Endothelial cell of umbilical vein (primary cell): ENCODE measurements at regions not wholly inside any gene's neighbourhood (a gene's known extent, or its start where the extent isn't known, plus 50 kb on each side); places are given as distances from the start of the nearest gene placed in this dataset.

Experiments used
- BruUV-seq: library from RNA; stranded (reverse); fragments of 400-500 nt; replicated peaks from 2 replicates; lab custom pipeline; 2021; lab: Mats Ljungman, UMichigan
- CTCF ChIA-PET: fragments of 300-600, 350-600 bp; sonication (Branson Sonifier 250); formaldehyde crosslinking; loops from one replicate; lab custom pipeline; 2021; ENCODE audit warnings: antibody characterized with exemption, inconsistent platforms; lab: Charles Lee
- POLR2A ChIA-PET: fragments of 300-600, 350-600 bp; sonication (Branson Sonifier 250); formaldehyde crosslinking; loops from one replicate; lab custom pipeline; 2021; ENCODE audit warnings: antibody characterized with exemption, inconsistent platforms; lab: Charles Lee
- DNase-seq: peaks from one replicate; pipeline ENCODE4 v3.0.0-alpha.2; 2011; ENCODE audit warnings: low read depth, low spot score
- FAIRE-seq: peaks from 2 replicates; lab custom pipeline; 2011; peaks lifted over from hg19 to GRCh38; lab: Jason Lieb, UNC
- H2AFZ ChIP-seq: 2 replicates; pipeline ENCODE4 v1.6.0; 2012; ENCODE audit warnings: low read depth, low read length, control low read depth, inconsistent platforms
- H3K27ac ChIP-seq: 2 replicates; pipeline ENCODE4 v1.5.1; 2011; ENCODE audit warnings: low read depth, mild to moderate bottlenecking, control low read depth, low read length, moderate library complexity; ENCODE audit not compliant: insufficient read depth
- H3K27me3 ChIP-seq, 2 experiments: 2 replicates each; pipeline versions ENCODE4 v1.6.0 to v1.6.1; 2011; ENCODE audit warnings: low read length in 2 of 2, mixed read lengths in 1 of 2; ENCODE audit not compliant: control insufficient read depth in 2 of 2, insufficient read depth in 2 of 2
- H3K36me3 ChIP-seq, 2 experiments: 2 replicates in 1 of 2; 3 replicates in 1 of 2; pipeline ENCODE4 v1.5.1; 2011; ENCODE audit warnings: low read length in 2 of 2, mild to moderate bottlenecking in 1 of 2, moderate library complexity in 1 of 2; ENCODE audit not compliant: control insufficient read depth in 2 of 2, insufficient read depth in 2 of 2; ENCODE audit errors: extremely low read depth in 1 of 2
- H3K4me1 ChIP-seq: 3 replicates; pipeline ENCODE4 v1.5.1; 2011; ENCODE audit warnings: mild to moderate bottlenecking, low read length; ENCODE audit not compliant: control insufficient read depth, insufficient read depth; ENCODE audit errors: extremely low read depth
- H3K4me2 ChIP-seq: 2 replicates; pipeline ENCODE4 v1.6.1; 2011; ENCODE audit warnings: low read length, control low read depth, mixed read lengths; ENCODE audit not compliant: insufficient read depth
- H3K4me3 ChIP-seq, 3 experiments: fragments of 200-600 bp in 1 of 3; sonication (generic), shearing (Covaris generic) in 1 of 3; replicated peaks in 1 of 3; 2 replicates each; pipeline ENCODE4 v1.5.1; 2011 to 2016; ENCODE audit warnings: control low read depth in 3 of 3, low read length in 3 of 3, mild to moderate bottlenecking in 2 of 3, inconsistent platforms in 1 of 3, low read depth in 1 of 3, moderate library complexity in 1 of 3; ENCODE audit not compliant: insufficient read depth in 1 of 3
- H3K79me2 ChIP-seq: 2 replicates; pipeline ENCODE4 v1.6.0; 2012; ENCODE audit warnings: low read length, inconsistent platforms; ENCODE audit not compliant: control insufficient read depth, insufficient read depth
- H3K9ac ChIP-seq: replicated peaks from 2 replicates; pipeline ENCODE3; 2011; ENCODE audit warnings: low read length, control low read depth; ENCODE audit not compliant: insufficient read depth; ENCODE audit errors: extremely low read depth
- H3K9me1 ChIP-seq: replicated peaks from 3 replicates; pipeline ENCODE4 v1.6.0; 2011; ENCODE audit warnings: mild to moderate bottlenecking, low read length; ENCODE audit not compliant: control insufficient read depth, insufficient read depth; ENCODE audit errors: extremely low read depth
- H3K9me3 ChIP-seq: replicated peaks from 2 replicates; pipeline ENCODE4 v1.5.1; 2012; ENCODE audit warnings: low read length, inconsistent platforms; ENCODE audit not compliant: control insufficient read depth, insufficient read depth
- H4K20me1 ChIP-seq: replicated peaks from 2 replicates; pipeline ENCODE3; 2011; ENCODE audit warnings: mild to moderate bottlenecking, low read length; ENCODE audit not compliant: control insufficient read depth, insufficient read depth; ENCODE audit errors: extremely low read depth
- EZH2 ChIP-seq: IDR thresholded peaks from 2 replicates; pipeline ENCODE4 v1.6.1; 2012; ENCODE audit warnings: borderline replicate concordance, low read depth, mild to moderate bottlenecking, moderate library complexity, low read length, inconsistent platforms; ENCODE audit not compliant: severe bottlenecking
- FOS ChIP-seq: IDR thresholded peaks from 2 replicates; pipeline ENCODE4 v1.6.1; 2011; ENCODE audit warnings: mild to moderate bottlenecking, low read length, moderate library complexity, borderline replicate concordance; ENCODE audit not compliant: insufficient read depth
- GATA2 ChIP-seq: IDR thresholded peaks from 2 replicates; pipeline ENCODE4 v1.7.0; 2011; ENCODE audit warnings: low read depth, mild to moderate bottlenecking, moderate library complexity, mixed read lengths, low read length; ENCODE audit not compliant: insufficient read length, insufficient read depth
- JUN ChIP-seq: IDR thresholded peaks from 2 replicates; pipeline ENCODE4 v1.6.1; 2011; ENCODE audit warnings: borderline replicate concordance, low read depth; ENCODE audit not compliant: insufficient read length, insufficient read depth
- MYC ChIP-seq: IDR thresholded peaks from one replicate; pipeline ENCODE4 v1.6.1; 2011; ENCODE audit warnings: mild to moderate bottlenecking, low read depth, low read length
- POLR2A ChIP-seq: IDR thresholded peaks from 2 replicates; pipeline ENCODE4 v1.6.1; 2012; ENCODE audit warnings: low read depth, mild to moderate bottlenecking, control low read depth, low read length
- POLR2AphosphoS5 ChIP-seq: IDR thresholded peaks from 2 replicates; pipeline ENCODE4 v1.6.1; 2012; ENCODE audit warnings: low read depth, mild to moderate bottlenecking, control low read depth, low read length, moderate library complexity; ENCODE audit not compliant: insufficient read depth
- dilution Hi-C: fragments of 300-500 bp; cut with MboI; formaldehyde crosslinking; loops from one replicate; pipeline ENCODE4 v1.15.0; 2019; ENCODE audit warnings: low sequenced_read_pairs; ENCODE audit not compliant: extremely low pct_ligation_motif_present
- intact Hi-C: fragments of 100-400 bp; cut with micrococcal nuclease; formaldehyde crosslinking; loops from one replicate; pipeline ENCODE4 v1.10.0; 2022
- TF ChIP-seq, protein P1 (sequence below): IDR thresholded peaks from 2 replicates; pipeline ENCODE4 v1.6.1; 2011; ENCODE audit not compliant: insufficient read depth, insufficient read length
- TF ChIP-seq, protein P2 (sequence below), 2 donors: IDR thresholded peaks; 1 replicate in 1 of 2; 2 replicates in 1 of 2; pipeline ENCODE4 v1.5.1; 2011; ENCODE audit warnings: low read length in 2 of 2, mild to moderate bottlenecking in 2 of 2, moderate library complexity in 2 of 2, control low read depth in 1 of 2, inconsistent platforms in 1 of 2, low read depth in 1 of 2; ENCODE audit not compliant: insufficient read depth in 1 of 2; ENCODE audit errors: extremely low read depth in 1 of 2

DNA sequence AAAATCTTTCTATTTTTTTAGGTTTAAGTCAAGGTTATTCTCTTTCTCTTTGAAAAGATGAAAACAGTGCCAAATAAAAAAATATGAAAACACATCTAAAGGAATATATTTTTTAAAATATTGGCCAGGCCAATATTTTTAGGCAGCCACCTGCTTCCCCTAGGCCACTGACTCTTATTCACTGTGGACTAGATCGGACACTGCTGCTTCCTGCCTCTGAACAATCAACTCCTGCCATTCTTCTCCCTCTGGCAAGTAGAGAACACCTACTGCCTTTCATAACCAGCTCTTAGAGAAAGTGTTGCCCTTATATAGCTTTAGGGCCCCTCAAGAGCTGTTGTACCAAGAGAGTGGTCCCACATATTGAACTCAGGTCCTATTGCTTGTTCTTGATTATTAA lies 529.2 kb downstream of the RAPGEF2 start:
- H3K4me1 ChIP-seq: no peaks in the 10 kb centered on the region
- H4K20me1 ChIP-seq: no peaks in the 10 kb centered on the region
- CTCF ChIA-PET: no interaction called here
- DNase-seq (no peak), FAIRE-seq (no peak)
- no peaks in the 10 kb centered on the region for H3K79me2 ChIP-seq
- no peak overlapping the region for H3K27ac ChIP-seq
- BruUV-seq: no TSS peak
- no peaks in the 10 kb centered on the region for H3K9me1 ChIP-seq
- no peaks in the 10 kb centered on the region for H3K9me3 ChIP-seq
- no peak overlapping the region for H3K4me3 ChIP-seq
- H3K9ac ChIP-seq: no peak overlapping the region
- no peaks in the 10 kb centered on the region for H3K27me3 ChIP-seq
- no peak for TF ChIP-seq EZH2
- TF ChIP-seq MYC: no peak
- TF ChIP-seq, protein P1, sequence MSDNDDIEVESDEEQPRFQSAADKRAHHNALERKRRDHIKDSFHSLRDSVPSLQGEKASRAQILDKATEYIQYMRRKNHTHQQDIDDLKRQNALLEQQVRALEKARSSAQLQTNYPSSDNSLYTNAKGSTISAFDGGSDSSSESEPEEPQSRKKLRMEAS: no peak
- no peak for TF ChIP-seq POLR2AphosphoS5
- no peak for TF ChIP-seq FOS
- TF ChIP-seq, protein P2, sequence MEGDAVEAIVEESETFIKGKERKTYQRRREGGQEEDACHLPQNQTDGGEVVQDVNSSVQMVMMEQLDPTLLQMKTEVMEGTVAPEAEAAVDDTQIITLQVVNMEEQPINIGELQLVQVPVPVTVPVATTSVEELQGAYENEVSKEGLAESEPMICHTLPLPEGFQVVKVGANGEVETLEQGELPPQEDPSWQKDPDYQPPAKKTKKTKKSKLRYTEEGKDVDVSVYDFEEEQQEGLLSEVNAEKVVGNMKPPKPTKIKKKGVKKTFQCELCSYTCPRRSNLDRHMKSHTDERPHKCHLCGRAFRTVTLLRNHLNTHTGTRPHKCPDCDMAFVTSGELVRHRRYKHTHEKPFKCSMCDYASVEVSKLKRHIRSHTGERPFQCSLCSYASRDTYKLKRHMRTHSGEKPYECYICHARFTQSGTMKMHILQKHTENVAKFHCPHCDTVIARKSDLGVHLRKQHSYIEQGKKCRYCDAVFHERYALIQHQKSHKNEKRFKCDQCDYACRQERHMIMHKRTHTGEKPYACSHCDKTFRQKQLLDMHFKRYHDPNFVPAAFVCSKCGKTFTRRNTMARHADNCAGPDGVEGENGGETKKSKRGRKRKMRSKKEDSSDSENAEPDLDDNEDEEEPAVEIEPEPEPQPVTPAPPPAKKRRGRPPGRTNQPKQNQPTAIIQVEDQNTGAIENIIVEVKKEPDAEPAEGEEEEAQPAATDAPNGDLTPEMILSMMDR (IDR thresholded peaks at IDR 0.05; ENCODE audit: extremely low read depth in 1 of 2, insufficient read depth in 1 of 2, low read depth in 1 of 2, low read length in 2 of 2): no peak
- TF ChIP-seq JUN: no peak
- no peak for TF ChIP-seq POLR2A
- no peak for TF ChIP-seq GATA2
- no peaks in the 10 kb centered on the region for H3K36me3 ChIP-seq
- H3K4me2 ChIP-seq: no peak overlapping the region
- dilution Hi-C loops: no loop called here
- H2AFZ ChIP-seq: no peak overlapping the region
- intact Hi-C loops: no loop called here
- POLR2A ChIA-PET: no interaction called here
